8988T (cell line): ENCODE measurements at regions not wholly inside any gene's neighbourhood (a gene's known extent, or its start where the extent isn't known, plus 50 kb on each side); places are given as distances from the start of the nearest gene placed in this dataset.

Experiments used
- DNase-seq: peaks from one replicate; pipeline ENCODE4 v3.0.0; 2011

DNA sequence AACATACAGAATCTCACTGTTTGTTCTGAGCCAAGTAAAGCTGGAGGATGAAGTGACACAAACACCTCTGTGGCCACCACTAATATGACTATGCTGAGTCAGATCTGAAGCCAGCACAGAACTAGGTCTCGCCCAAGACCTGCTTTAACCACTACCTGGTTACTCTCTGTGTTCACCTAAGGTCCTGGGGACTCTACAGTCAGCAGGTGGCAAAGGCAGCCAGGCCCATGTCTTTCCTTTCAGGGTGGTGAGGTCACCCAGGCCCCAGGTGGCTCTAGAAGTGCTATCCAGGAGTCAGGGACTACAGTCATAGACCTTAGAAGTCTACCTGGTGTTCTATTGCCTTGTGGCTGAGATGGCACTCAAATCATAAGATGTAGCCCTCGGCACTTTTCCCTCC, 287.9 kb upstream of the ARRDC4 start:
- no peak for DNase-seq

DNA sequence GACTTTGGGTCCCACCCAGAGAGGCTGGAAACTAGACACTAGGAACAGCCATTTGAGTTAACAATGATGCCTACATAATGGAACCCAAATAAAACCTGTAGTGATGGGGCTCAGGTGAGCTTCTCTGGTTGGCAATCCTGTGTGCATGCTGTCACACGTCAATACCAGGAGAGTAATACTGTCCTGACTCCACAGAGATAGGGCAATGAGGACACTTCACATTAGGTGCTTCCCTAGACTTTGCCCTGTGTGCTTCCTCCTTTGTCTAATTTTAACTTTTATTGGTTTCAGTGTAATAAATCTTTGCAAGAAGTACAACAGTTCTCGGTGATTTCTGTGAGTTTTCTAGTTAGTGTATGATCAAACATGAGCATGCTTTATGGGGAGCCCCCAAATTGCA, 281.8 kb upstream of the ARRDC4 start:
- DNase-seq: no peak

DNA sequence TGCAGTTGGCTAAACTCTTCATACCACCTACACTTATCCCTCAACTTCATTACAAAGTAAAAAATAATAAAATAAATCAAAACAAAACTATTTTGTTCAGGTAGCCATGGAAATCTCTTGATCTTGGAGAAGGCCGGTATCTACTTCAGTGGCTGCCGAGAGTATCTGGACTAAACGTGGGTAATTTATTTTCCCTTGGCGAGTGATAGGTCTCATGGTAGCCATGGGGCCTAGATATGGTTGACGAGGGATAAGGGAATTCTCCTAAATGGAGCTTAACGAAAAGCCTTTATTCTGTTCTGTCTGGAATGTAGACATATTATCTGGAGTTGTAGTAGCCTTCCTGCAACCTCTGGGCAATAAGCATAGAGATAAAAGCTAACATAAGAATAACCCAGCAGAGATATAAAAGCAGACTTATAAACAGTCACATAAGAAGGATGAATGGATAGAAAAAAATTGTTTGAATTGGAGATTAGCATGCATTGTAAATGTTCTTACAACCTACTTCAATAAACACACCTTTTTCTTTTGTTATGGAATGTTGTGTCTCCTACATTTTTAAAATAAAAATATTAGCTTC, 281.3 kb upstream of the ARRDC4 start:
- no peak for DNase-seq

DNA sequence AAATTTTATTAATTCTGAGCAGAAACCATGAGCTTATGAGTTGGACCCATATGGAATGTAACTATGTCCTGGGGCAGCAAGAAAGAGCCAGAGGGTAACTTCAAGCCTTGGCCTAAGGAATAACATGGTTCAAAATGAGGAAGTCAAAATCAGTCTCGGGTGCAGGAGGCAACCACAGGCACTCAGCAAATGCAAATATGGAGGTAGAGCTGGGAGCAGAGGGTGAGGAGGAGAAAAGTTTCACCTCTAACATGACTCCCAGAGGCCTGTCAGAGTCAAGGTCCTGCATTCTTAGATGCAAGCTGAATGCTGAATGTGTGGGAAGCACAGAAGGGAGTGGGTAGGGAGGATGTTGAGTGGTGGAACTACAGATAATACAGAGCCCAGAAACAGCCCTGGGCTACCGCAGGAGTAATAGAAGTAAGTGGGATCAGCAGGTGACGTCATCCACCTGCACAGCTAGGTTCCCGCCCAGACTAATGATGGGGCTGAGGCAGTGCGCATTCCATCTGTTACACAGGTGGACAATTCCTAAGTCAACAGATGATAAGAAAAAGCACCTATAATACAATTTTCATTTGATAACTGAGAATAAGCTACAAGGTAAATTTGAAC, 279.8 kb upstream of the ARRDC4 start:
- no peak for DNase-seq

DNA sequence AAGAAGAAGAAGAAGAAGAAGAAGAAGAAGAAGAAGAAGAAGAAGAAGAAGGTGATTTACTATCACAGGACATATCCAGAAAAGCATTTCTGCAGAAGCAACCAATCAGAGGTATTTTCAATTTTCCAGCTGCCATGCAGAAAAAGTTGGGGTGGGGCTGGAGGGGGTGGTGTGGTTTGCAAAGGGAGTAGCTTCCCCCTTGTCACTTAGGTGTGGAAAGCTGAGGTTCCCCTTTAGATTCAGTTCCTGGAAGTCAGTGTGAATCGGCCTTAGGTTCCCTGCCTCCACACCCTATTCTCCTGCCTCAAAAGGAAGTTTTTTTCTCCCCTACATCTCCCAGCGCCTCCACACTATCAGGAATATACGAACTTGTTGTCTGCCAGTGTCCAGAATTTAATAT, 276.7 kb upstream of the ARRDC4 start:
- no peak for DNase-seq

DNA sequence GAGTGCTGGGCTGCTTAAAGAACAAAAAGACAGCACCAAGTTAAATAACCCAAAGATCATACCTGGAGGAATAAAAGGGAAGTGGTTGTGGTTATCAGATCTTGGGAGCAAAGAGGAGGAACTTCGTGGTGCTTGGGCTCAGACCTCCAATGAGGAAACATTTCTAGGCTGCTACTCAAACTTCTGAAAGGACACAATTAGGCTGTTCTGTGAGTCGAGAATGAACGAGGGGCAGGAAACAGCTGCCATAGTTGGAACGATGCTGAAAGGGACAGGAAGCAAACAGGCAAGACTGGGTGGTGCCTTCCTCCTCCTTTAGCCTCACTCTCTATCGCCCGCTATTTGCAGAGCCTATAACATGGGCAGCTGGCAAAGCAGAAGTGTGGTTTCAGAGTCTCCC, 276.3 kb upstream of the ARRDC4 start:
- DNase-seq: no peak

DNA sequence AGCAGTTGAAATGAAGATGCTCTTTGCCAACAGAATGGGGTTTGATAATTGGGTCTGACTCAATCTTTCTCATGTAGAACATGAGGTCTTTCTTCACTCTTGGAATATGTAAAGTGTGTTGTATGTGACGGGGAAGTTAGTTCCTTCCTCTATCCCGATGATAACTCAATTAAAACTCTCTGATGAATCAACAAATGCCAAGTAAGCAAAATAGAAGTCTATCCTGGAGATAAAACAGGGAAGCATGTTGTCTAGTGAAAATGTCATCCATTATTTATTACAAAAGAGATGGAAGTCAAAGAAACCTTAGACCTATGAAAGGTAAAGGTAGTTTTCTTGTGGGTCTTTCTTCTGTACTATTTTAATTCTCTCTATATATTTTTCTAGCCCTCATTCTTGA, 274.2 kb upstream of the ARRDC4 start:
- DNase-seq: no peak

DNA sequence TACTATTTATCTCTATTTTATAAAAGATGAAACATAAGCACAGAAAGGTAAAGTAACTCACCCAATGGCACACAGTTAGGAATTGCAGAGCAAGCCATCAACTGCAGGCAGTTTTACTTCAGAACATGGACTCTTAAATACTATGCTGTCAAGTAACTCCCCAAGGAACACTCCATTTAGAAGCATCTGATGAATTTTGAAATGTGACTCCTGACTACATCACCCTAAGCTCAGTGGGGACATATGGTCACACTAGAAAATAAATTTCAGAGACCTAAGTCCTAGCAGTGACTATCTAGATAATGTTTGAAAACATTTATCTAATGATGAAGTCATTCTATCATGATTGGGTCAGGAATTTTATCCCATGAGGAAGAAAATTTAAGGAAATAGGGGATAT, 272.8 kb upstream of the ARRDC4 start:
- no peak for DNase-seq

DNA sequence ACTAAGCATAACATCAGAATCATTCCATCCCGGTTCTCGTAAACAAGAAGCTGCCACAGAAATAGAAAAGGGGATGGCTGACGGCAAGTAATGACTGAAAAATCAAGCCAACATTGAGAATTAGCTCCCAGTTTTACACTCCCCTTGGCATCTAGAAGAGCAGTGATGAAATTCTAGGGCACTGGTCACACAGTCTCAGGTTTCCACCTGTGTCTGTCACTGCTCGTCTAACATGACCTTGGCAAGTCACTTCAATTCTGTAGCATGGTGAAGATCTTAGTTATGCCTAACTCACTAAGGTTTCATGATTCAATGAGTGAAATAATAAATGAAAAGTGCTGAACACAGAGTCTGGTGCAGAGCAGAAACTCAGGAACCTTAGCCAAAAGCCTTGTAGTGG, 272.3 kb upstream of the ARRDC4 start:
- no peak for DNase-seq

DNA sequence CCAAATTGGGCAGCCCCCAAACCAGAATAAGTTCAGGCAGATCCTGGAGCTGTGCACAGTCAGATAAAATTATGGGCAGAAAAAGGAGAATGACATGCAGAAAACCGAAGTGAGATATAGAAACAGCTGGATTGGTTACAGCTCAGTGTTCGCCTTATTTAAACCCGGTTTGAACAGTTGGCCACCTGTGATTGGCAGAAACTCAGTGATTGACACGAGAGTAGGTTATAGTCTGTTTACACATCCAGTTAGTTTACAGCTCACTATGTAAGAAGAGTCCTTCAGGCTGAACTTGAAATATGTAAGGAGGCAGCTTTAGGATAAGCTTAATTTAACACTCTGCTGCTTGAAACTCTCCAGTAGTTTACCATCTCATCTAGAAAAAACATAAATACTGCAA, 271.6 kb upstream of the ARRDC4 start:
- DNase-seq: no peak

DNA sequence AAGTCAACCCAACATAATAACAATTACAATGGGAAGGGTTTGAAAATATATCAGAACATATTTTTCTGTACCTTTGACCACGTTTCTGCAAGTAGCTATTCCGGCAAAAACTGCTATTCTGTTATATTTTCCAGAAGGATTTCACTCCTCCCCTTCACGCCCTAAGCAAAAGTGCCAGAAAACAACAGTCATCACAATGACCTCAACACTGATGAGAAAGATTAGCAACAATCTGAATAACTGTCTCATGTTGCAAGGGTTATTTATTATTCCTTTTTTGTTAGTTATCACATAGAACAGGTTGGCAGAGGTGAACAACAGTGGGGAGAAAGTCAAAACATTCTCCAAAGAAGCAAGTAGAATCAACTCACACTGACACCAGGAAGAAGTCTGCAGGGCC, 269.4 kb upstream of the ARRDC4 start:
- DNase-seq: no peak

DNA sequence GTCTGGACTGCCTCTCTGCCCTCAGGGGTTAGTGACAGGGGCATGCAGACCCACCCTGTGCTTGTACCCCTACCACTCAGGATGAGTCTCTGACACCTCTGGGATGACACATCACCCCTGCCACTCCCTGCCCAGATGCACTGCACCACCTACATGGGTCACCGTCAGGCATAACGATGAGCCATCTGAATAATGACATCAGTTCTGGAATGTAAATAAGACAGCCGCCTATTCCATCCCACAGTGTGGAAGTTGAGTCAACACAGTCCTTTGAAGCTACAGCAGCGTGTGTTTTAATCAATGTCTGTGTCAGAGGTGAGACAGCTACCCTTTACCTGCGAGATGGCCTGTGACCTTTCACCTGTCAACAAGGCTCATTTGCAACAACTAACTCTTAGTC, 268.7 kb upstream of the ARRDC4 start:
- no peak for DNase-seq

DNA sequence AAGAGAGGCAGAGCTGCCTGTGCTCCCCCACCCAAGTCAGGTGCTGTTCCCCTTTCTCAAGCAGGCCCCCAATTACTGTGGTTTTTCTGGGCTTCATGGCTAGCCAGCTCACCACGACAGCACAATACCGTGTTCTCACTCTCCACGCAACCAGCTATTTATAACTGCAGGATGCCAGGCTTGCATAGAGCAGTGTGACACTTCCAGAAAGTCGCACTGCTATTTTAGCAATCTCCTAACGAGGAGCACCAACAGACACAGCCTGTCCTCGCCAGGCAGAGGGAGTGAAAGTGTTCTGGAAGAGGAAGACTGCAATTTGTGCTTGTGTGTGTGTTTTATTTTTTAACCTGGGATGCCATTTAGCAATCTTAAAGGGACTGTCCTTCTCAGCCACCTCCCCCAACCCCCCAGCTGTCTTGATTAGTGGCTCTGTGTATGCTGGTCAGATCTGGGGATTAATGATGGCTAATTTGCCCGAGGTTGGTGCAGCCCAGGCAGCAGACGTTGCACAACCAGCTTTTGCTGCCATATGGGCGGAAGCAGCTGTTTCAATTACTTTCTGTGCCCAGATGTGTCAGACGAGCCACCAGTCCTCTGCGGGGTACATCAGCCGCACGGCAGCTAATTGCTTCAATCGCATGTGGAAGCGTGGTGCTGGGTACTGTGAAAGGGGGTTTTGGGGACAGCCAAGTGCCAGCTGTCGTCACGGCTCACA, 268.0 kb upstream of the ARRDC4 start:
- DNase-seq: no peak

DNA sequence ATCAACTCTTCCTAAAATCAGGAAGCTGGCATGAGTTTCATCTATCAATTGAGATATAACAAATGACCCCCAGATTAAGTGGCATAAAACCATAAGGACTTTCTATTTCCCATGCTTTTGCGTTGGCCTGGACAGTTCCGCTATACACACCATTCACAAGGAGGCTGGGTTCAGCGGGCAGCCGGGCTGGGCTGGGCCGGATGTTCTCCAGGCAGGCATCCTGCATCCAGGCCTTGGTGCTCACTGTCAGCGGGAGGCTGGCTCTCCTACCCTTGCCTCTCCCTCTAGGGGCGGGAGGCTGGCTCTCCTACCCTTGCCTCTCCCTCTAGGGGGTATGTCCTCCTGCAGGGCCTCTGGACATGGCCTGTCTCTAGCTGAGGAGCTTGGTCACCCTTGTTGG, 266.0 kb upstream of the ARRDC4 start:
- no peak for DNase-seq

DNA sequence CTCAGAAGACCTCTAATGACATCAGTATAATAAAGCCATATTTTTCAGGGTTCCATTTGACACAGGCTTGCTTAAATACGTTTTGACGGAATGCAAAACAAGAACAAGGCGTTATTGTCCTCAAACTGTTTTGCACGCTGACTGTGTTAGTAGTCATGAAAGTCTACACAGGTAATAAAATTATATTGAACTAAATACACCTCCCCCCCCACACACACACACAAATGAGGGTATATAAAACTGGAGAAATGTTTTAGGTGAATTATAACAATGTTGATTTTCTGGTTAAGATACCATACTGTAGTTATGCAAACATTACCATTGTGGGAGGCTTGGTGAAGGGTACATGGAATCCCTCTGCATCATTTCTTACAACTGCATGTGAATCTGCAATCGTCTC, 257.1 kb upstream of the ARRDC4 start:
- DNase-seq: no peak

DNA sequence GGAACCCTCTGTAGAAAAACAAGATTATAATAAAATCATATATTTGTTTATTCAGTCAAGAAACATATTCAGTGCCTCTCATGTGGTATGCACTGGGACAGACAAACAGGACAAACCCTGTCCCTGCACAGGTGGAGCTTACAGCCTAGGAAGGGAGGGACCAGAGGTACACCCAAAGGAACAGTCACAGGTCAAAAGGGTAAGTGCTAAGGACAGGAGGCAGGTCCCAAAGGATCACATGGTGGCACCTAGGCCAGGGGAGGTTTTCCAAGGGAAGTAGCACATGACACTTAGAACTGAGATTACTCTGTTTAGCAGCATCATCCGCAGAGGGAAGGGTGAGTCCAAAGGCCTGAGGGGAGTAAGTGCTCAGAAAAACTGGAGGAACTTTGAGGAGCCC, 254.4 kb upstream of the ARRDC4 start:
- no peak for DNase-seq

DNA sequence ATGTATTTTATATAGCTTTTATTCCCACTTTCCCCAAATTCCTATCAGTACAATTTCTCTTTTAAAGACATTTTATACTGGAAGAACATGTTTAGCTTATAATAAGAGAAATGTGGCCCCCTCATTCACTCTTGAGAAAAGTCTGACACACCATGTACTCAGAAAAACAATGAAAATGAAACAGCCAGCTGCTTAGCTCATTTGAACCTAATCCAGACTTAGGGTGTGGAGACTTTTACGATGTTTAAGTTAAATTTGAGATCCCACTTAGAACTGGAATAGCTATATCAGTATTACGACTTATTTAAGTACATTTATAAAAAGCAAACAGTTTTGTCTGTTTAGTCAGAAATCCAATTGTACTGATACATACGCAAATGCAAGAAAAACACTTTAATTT, 252.3 kb upstream of the ARRDC4 start:
- no peak for DNase-seq

DNA sequence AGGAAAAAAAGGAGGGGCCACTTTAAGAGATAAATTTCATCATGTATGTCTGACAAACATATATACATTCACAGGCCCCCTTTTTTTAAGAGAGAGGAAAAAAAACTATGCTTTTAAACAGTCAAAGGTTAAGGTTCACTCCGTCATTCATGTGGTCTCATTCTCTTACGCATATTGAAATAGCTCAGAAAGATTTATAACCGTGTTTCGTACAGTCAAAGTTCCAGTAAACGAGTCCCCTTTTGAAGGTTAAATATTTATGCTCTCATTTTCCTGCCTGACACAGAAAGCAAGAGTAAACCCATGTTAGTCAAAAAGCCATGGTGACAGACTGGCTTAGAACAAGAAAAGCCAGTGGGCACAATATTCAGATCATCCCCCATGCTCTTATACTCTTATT, 248.0 kb upstream of the ARRDC4 start:
- no peak for DNase-seq

DNA sequence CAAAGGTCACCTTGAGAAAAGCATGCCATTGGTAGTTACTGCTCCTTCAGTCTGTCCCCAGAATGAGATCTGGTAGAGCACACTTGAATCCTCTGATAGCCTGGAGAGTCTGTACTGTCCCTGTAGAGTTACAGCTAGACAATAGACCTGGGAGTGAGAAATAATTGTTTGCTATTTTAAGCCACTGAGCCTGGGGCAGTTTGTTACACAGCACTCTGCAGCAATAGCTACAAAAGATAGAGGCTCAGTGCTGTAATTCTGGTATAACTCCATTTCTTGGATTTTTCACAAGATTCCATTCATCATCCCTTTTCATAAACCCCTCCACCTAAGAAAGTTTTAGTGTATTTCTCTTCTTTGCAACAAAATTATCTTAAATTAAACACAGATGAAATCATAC, 242.7 kb upstream of the ARRDC4 start:
- DNase-seq: no peak

DNA sequence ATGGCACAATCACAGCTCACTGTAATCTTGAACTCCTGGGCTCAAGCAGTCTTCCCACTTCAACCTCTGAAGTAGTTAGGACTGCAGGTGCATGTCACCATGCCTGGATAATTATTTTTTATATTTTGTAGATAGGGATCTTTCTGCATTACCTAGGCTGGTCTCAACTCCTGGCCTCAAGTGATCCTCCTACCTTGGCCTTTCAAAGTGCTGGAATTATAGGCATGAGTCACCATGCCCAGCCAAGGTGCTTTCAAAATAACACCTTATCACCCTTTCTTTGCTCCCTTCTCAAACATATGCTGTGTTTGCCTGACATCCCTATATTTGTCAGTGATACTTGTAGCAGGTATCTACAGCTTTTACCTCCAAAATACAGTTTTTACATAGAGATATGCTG, 242.0 kb upstream of the ARRDC4 start:
- DNase-seq: no peak

DNA sequence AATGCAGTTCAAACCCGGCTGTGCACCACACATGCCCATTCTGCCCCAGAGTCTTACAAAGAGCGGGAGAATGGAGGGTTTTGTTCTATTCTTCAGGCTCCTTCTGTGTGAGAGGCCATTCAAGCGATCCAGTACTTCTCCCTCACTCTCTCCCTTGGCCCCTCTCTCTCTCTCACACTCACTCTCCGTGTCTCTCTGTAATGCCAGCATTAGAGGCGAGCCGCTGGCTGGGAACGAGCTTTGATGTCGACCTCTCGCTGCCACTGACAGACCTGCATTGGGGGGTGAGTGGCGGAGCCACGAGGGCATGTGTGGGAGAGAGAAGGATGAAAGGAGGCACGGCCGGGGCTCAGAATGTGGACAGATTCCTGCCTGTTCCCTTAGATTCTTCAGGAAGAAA, 231.7 kb upstream of the ARRDC4 start:
- DNase-seq: no peak

DNA sequence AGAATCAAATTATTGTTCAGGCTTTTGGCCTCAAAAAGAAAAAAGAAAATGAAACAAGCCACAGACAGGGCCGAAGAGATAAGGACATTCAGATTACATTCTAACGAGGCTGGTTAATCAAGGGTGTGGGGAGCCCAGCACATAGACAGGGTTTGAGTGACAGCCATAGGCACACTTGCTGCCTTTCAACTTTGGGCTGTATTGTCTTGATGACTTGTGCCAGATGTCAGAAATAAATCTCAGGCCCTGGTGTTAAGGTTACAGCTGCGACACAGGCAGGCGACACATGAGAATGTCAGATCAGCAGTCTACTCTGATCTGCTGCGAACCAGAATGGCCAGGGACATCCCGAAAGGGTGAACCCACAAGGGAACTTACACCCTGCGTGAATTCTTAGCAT, 231.2 kb upstream of the ARRDC4 start:
- no peak for DNase-seq

DNA sequence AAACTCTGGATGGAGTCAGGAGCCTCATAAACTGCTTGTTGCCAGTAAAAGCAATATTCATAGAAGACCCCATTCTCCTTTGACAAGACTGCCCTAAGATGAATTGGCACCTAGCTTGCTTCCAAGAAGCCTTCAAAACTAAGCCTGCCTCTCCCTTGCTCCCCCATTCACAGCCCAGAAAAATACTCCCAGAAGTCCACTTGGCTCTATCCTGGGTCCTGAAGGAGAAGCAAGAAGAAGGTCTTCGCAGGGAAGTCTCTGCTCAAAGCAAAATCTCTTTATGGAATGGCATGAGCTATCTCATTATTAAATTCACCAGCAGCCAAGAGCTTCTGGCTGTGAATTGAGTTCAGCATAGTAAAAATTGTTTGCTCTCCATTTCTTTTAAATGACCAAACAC, 230.2 kb upstream of the ARRDC4 start:
- no peak for DNase-seq

DNA sequence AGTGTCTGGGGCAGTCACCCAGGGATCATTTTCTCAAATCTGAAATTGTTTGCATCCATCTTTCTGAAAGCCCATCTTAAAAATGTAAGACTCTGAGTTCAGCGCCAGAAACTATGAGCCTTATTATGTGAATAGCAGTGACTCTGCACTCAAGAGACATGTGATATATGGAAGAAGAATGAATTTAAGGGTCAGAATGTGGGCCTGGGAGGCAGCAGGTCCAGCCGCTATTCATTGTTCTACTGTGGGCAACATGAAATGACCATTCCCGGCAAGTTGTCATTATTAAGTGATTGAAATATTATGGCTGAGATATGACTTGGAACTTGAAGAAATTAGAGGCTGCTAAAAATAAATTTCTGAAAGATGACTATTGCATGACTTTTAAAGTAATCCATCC, 228.6 kb upstream of the ARRDC4 start:
- no peak for DNase-seq

DNA sequence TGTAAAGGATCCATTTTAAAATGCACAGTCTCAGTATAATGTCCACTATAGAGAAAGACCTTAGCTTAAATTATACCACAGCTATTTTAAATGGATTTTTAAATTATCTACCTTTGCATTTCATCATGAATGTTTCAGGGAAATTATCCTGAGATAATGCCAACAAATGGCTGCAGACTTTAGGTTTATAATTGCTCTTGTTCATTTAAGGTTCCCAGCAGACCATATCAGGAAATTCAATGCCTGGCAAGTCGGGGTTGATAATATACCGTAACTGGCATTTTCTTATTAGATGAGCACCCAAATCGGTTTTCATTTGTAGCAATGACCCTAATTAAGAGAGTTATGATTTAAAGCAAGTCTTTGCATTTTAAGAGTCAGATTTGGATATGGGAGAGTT, 227.1 kb upstream of the ARRDC4 start:
- DNase-seq: no peak
